ENCODE measurements at regions not wholly inside any gene's neighbourhood (a gene's known extent, or its start where the extent isn't known, plus 50 kb on each side); places are given as distances from the start of the nearest gene placed in this dataset.

DNA sequence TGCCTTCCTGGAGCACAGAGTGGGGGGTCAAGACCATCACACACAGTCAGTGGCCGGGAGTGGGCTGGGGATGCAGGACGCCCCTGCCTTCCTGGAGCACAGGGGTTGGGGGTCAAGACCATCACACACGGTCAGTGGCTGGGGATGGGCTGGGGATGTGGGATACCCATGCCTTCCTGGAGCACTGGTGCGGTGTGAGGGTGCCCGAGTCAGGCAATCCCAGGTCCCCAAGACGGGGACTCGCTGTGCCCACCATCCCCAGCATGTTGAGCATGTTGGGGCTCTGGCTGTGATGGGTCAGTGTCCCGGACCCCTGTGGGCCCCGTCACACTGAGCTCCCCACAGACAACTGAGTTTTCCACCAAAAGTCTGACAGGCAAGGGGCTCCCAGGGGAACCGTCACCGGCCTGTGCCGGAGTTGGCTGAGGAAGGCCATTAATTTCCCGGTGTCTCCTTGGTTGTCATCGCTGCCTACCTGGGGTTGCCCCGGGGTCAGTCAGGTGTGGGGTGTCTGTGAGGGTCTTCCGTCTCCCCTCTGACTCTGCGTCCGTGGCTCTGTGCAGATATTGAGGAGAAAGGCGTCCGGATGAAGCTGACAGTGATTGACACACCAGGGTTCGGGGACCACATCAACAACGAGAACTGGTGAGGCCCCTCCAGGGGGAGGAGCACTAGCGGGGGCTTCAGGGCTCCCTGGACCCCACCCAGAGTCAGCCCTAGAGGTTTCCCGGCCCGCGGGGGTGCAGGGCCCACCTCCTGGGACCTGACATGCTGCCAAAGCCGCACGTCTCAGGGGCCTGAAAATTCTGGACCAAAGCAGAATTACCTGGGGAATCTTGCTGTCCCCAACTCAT, 347.1 kb downstream of the SEC14L1 start (continued):
- no peak for TF ChIP-seq TEAD4 (IDR thresholded peaks at IDR 0.05; ENCODE audit: low read depth, low read length)
- no peak for TF ChIP-seq ASH2L (IDR thresholded peaks at IDR 0.05; ENCODE audit: low read length)
- TF ChIP-seq TAF7 (optimal IDR thresholded peaks at IDR 0.05; ENCODE audit: borderline replicate concordance, low read depth, low read length), result no peak
- no peak for TF ChIP-seq SAP30 (IDR thresholded peaks at IDR 0.05; ENCODE audit: insufficient read depth, insufficient replicate concordance, low read length)
- no peak for TF ChIP-seq BRCA1 (IDR thresholded peaks at IDR 0.05; ENCODE audit: low read depth, low read length)
- TF ChIP-seq TBP (IDR thresholded peaks at IDR 0.05; ENCODE audit: low read depth, low read length), result no peak
